HG03460 (cell line): ENCODE measurements at regions not wholly inside any gene's neighbourhood (a gene's known extent, or its start where the extent isn't known, plus 50 kb on each side); places are given as distances from the start of the nearest gene placed in this dataset.

ENCODE experiments used
- ATAC-seq: cut with Tn5 transposase; IDR thresholded peaks from one replicate; pipeline ENCODE4 v1.9.1; 2021; ENCODE audit not compliant: unreplicated experiment

DNA sequence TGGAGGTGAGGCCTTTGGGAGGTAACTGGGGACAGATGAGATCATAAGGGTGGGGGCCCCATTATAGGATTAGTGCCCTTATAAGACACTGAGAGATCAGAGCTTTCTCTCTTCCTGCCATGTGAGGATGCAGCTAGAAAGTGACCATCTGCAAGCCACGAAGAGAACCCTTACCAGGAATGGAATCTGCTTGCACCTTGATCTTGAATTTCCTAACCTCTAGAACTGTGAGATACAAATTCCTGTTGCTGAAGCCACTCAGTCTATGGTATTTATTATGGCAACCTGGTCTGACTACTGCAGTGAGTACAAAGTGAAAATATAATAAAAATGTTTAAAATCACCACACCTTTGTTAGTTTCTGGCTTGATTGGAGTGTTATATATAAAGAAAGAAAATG, 388.0 kb downstream of the LMO7 start:
- no peak for ATAC-seq

- ATAC-seq, result no peak
Measured at GRCh38 chr13:76023652-76024051, 387.5 kb downstream of the LMO7 start.

GRCh38 chr13:76020421-76020955, 384.4 kb downstream of the LMO7 start:
- no peak for ATAC-seq

GRCh38 chr13:76019421-76020044, 383.4 kb downstream of the LMO7 start:
- ATAC-seq, result no peak

DNA sequence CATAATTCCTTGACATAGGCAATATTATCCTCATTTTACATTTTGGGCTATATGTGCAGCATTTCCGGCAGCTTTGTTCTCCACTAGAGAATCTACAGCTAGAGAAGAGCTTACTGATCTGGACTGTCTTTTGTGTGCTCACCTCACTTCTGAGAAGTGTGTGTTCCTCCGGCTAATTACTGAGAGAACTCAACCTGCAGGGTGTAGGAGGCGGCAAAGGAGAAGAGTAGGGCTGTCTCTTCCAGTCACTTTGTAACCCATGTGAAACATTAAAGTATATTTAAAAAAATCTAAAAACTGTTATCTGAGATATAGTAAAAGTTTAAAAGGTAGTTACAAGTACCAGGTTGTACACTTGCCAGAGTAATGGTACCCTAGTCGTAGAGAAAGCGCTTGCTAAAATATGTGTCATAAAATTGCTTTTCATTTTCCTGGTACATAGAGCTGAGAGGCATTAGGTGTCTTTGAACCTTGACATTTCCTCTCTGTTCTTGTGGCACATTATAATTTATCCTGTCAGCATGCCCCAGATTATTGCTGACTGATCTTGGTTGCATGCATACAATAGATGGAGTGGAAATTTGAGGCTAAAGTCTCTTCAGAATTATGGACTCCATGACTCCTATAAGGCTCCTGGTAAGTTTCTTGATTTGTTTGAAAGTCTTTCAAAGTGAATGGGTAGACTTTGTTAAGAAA, 381.9 kb downstream of the LMO7 start:
- ATAC-seq, result no peak

DNA sequence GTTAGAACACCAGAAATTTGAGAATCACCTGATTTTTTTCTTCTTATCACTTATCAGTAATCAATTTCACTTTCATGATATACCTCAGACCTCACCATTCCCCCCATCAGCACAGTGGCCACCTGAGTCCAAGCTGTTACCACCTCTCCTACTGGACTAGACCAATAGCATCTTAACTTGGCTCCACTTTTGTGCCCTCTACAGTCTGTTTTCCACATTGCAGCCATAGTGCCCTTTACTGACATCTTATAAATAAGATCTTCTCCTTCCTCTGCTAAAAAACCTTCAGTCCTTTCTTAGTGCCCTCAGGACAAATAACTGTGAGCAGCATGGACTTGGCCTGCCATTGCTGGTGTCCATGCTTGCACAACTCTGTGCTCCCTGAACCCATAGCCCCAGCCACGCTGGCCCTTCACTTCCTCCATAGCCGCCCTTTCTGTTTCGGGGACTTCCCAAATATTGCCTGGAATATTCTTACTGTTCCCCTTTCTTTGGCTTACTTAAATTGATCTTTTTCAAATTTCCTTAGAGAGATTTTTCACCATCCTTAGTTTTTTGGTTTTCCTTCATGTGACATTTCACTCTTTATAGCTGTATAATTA, 380.8 kb downstream of the LMO7 start:
- ATAC-seq, result peak; percentile 75

DNA sequence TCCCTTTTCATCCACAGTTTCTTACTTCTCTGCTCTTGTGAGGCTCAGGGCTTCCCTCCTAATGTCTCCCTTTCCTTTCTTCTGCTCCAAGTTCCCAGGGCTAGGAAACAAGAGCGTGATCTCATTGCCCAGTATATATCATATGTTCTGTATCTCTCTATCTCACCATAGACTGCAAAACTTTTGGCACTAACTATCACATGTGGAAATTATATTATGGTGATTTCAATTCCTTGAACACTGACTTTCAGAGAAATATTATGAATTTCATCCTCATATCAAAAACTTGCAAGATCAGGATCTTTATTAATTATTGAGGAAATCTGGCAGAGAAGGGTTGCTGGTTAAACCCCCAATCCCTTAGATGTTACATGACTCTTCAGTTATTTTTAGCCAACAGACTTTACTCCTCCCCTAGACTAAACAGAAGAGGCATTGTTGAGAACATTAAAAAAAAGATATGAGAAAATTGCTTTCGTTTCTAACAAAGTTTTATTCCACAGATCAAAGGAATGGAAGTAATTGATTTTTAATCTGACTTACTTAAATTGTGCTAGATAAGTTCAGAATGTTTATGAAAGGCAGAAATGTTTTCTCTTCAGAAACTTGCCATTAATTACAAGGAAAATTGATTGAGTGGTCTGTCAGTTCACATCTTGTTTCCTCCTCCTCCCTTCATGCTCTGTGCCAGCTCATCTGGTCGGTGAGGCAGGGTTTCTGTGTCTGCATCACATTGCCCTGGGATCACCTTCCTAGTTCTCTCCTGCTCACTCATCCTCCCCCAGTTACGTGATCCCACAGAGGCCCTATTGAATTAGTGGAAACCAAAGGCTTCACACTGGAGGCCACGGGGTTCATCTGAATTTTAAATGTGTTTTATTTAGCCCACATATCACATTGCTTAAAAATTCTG, 378.5 kb downstream of the LMO7 start:
- no peak for ATAC-seq

DNA sequence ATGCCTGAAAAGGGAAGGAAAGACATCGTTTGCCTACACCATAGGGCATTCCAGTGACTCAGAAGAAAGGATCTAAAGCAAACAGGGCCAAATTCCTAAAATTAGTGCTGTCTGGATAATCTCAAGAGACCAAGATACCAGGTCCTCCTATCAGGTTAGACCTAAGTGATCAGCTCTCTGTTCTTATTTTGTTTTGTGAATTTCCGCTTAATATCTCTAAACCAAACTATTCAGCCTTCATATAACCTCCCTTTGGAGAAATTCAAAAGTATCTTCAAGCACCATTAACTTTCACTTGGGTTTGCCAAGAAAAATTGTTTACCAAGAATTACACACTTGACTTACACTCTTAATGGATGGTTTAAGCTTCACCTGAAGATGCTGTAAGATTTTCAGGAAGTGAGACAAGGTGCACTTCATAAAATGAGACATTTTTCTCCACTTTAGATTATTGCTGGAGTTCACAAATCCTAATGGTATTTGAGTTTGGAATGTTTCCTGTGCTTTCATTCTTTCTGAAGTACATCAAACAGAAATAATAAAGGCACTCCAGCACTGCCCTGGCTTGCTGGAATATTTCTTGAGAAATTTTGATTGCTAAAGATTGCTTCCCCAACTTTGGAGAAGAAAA, 376.1 kb downstream of the LMO7 start:
- ATAC-seq, result no peak

DNA sequence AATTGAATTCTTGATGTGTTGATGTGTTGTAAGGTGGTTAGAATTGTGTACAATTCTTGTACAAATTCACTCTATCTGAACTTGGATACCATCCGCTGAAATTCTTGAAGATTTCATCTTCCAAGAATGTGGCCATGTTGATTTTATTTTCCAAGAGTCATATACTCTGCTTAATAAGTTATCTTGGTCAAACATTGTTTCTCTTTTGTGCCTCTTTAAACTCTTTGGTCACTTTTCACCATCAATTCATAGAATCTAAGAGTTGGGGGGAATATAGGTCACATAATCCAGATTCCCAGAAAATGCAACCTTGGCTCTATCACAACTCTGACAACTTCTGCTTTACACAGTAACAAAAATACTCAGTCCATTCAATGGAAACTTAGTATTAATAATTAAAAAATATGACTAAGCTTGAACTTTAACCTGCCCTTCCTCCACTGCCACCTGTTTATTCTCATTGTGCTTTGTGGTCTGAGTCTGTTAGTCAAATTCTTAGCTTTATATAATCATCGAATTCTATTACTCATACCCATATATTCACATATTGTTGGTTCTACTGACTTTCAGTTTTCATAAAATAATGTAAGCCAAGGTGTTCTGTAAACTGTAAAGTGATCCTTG, 373.2 kb downstream of the LMO7 start:
- peak; percentile 51 for ATAC-seq

DNA sequence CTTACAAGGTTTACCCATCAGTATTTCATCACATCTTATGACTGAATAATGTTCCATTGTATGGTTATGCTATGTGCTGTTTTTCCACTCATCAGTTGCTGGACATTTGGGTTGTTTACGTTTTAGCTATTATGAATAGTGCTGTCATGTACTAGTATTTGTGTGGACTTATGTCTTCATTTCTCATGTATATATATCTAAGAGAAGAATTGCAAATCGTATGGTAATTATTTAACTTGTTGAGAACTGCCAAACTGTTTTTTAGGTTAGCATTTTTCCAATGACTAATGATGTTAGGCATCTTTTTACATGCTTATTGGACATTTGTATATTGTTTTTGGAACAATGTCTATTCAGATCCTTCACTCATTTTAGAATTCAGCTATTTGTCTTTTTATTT, 368.3 kb downstream of the LMO7 start:
- ATAC-seq, result no peak

- ATAC-seq, result no peak
Measured at GRCh38 chr13:76000131-76000530, 364.0 kb downstream of the LMO7 start.

DNA sequence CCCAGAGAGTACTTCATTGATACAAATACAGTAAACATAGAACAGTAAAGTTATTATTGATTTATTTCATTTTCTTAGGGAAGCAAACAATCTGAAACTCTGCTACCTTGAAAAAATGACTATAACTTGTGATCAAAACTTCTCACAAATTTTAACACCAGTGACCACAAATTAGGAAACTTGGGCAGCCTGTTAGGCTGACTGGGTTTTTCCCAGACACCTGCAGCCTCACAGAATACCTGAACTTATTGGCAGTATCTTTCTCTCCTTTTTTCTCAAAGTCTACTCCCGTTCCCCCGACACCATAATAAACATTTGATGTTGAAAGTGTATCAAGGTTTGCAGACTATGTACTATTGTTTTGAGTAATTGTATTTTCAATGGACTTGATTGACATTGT, 360.5 kb downstream of the LMO7 start:
- ATAC-seq, result no peak

DNA sequence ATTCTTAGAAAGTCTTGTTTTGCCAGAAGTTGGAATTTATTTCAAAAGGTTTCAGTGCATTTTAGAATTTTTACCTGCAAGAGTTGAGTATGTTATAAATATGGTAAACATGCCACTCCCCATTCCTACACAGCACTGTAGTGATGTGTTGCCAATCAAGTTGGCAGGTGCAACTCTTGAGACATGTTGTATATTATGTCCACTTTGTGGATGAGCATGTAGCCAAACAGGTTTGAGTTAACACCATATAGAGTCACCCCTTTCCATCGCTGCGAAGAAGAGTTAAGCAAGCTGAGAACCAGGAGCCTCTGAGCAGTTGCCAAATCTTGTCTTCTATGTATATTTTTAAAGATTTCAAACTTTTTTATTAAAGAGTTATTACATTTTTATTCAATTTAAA, 359.8 kb downstream of the LMO7 start:
- ATAC-seq, result no peak

DNA sequence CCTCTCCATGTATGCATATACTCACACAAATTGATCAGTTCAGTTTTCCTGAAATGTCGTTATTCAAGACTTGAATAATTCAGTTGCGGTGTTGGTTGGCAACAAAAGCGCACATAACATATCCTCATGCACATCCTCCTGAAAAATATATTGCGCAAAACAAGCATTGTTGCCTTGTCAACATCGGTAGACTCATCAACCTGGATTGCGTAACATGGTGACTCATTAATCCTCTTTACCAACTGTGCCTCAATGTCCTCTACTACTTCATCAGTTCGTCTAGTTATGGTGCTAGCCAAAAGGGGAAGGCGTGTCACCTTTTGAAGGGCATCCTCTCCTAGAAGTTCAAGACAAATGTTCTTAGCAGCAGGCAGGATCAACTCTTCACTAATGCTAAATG, 357.7 kb downstream of the LMO7 start:
- ATAC-seq, result no peak

GRCh38 chr13:75993241-75993640, 357.1 kb downstream of the LMO7 start:
- no peak for ATAC-seq

DNA sequence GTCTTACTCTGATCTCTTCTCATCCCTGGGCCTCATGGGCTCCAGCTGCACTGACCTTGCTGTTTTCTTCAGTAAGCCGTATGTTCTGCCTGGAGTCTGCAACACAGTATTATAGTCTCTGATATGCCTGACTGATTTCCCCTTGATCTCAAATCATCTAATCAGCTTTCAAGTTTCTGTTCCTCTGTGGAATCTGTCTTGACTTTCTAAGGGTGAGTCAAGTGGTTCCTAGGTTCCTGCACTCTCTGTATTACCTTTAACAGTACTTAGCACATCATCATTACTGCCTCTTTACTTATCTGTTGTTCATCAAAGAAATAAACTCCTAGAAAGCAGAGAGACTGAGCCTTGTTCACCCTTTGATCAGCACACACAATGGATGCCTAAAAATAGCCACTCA, 350.7 kb downstream of the LMO7 start:
- peak; percentile 98 for ATAC-seq

DNA sequence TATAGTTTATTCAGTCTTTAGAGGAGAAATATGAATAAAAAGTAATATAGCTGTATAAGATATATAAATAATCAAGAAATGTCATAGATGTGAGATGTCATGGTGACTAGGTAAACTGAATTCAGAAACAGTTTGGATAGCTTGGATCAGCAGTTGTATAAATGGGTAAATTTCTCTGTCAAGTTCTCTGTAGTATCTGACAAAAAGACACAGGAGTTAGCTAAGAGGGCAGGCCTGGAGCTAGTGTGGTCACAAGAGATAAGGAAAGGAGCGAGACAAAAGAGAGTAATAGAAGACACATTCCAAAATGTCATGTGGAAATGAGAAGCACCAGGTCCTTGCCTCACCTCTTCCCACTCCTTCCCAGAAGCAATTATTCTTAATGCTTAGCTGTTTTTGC, 349.0 kb downstream of the LMO7 start:
- ATAC-seq, result no peak

GRCh38 chr13:75978818-75979217, 342.7 kb downstream of the LMO7 start:
- no peak for ATAC-seq

DNA sequence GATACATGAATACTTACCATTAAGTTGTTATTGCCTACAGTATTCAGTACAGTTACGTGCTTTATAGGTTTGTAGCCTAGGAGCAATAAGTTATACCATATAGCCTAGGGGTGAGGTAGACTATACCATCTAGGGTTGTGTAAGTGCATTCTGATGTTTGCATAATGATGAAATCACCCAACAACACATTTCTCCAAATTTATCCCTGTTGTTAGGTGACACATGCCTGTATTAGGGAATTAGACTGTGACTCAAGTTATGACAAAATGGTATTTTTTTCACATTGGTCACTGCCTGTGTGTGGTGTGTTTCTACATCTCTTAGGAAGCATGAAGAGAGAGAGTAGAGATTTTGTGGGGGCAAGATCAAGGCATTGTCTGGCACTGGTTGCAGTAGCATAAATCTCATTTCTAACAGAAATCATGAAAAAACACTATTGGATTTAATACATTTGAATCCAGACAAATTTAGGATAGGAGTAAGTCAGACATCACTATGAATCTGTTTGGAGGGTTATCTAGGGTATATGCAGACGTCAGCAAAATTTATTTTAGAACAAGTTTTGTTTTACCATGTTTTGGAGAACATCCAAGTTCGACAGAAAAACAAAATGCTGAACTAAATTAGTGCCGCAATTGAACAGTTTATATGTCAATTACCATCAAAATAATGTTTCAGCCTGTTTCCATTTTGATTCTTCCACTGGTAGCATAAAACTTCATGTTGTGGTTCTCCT, 332.1 kb downstream of the LMO7 start:
- ATAC-seq, result no peak

- no peak for ATAC-seq
Measured at GRCh38 chr13:75963302-75963701, 327.2 kb downstream of the LMO7 start.
